Endodermal cell (in vitro differentiated cells): ENCODE measurements at regions not wholly inside any gene's neighbourhood (a gene's known extent, or its start where the extent isn't known, plus 50 kb on each side); places are given as distances from the start of the nearest gene placed in this dataset.

Source experiments
- DNase-seq: peaks from one replicate; pipeline ENCODE4 v3.0.0-alpha.2; 2017
- H3K27ac ChIP-seq: 2 replicates; pipeline ENCODE4 v1.5.1; 2013; ENCODE audit warnings: mild to moderate bottlenecking, low read depth, low read length, moderate library complexity
- H3K27me3 ChIP-seq: 2 replicates; pipeline ENCODE4 v1.6.1; 2013; ENCODE audit warnings: mild to moderate bottlenecking, low read length, moderate library complexity; ENCODE audit not compliant: insufficient read depth, control insufficient read depth, poor library complexity, severe bottlenecking
- H3K36me3 ChIP-seq: 2 replicates; pipeline ENCODE4 v1.7.0; 2013; ENCODE audit warnings: mild to moderate bottlenecking, low read length, moderate library complexity; ENCODE audit not compliant: control insufficient read depth, insufficient read depth
- H3K4me1 ChIP-seq: one replicate; pipeline ENCODE4 v1.7.0; 2013; ENCODE audit warnings: low read length; ENCODE audit not compliant: control insufficient read depth, insufficient read depth
- H3K4me3 ChIP-seq: 2 replicates; pipeline ENCODE4 v1.5.1; 2013; ENCODE audit warnings: mild to moderate bottlenecking, low read length, moderate library complexity
- H3K9ac ChIP-seq: 2 replicates; pipeline ENCODE4 v1.6.1; 2013; ENCODE audit warnings: mild to moderate bottlenecking, low read length, moderate library complexity; ENCODE audit not compliant: poor library complexity, severe bottlenecking; ENCODE audit errors: extremely low read depth
- H3K9me3 ChIP-seq: 2 replicates; pipeline ENCODE4 v1.6.1; 2013; ENCODE audit warnings: mild to moderate bottlenecking, low read length, moderate library complexity; ENCODE audit not compliant: control insufficient read depth
- H3K27ac Mint-ChIP-seq: 2 replicates; pipeline ENCODE4 v1.8.0; 2020; ENCODE audit warnings: mixed read lengths
- H3K27me3 Mint-ChIP-seq: 2 replicates; pipeline ENCODE4 v1.8.0; 2021; ENCODE audit warnings: mild to moderate bottlenecking, mixed read lengths; ENCODE audit not compliant: insufficient read depth
- H3K36me3 Mint-ChIP-seq: 2 replicates; pipeline ENCODE4 v1.8.0; 2020; ENCODE audit warnings: low read depth, mixed read lengths
- H3K4me1 Mint-ChIP-seq: 2 replicates; pipeline ENCODE4 v1.8.0; 2020; ENCODE audit warnings: mixed read lengths
- H3K4me3 Mint-ChIP-seq: 2 replicates; pipeline ENCODE4 v1.8.0; 2020; ENCODE audit warnings: mild to moderate bottlenecking, moderate library complexity, mixed read lengths
- H3K9me3 Mint-ChIP-seq: 2 replicates; pipeline ENCODE4 v1.8.0; 2020; ENCODE audit warnings: mild to moderate bottlenecking, mixed read lengths
- WGBS, 2 experiments: methylation state at CpG; one replicate each; pipeline versions ENCODE4 v1.1.5 to v1.1.7; 2013; ENCODE audit warnings: missing lambda C conversion rate in 2 of 2, mixed read lengths in 1 of 2; ENCODE audit not compliant: insufficient coverage in 1 of 2, insufficient read length in 1 of 2; 5-methylcytosine and 5-hydroxymethylcytosine counted together
- TF ChIP-seq, protein P1 (sequence below): fragments of 200-600 bp; sonication (generic); conservative IDR thresholded peaks from 2 replicates; pipeline ENCODE4 v1.5.0; 2021; ENCODE audit warnings: antibody characterized with exemption, mild to moderate bottlenecking

DNA sequence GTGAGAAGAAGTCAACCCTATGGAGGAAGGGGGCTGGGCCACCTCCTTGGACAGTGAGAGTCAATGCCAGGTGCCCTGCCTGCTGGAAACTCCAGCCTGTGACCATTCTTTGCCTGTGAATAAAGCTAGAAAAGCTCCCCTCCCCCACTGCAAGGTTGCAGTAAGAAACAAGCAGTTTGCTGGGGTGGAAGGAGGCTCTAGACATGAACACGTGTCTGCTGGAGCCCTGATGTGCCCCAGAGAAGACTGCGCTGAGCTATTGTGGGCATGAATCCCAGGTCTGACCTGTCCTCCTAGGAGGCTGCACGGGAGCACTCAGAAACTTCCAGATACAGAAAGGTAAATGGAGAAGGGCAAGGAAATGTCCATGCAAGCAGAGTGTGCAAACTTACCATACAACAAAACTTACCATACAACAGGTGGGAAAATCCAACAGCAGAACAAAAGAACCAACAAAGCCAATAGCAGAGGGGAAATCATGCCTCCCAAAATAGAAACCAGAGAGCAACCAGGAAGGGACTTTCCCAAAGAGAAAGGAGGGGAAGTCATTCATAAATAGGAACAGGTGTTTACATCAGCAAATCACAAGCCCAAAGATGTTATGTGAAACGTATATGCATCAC is 278.7 kb downstream of the BCL2 start:
- Mint-ChIP-seq H3K27me3 (peaks cover 2% of the 10 kb centered on the region), H3K9me3 (no peaks in the 10 kb centered on the region), H3K36me3 (no peaks in the 10 kb centered on the region), H3K27ac (no peak overlapping the region), H3K4me3 (no peak overlapping the region), H3K4me1 (no peaks in the 10 kb centered on the region)
- Histone ChIP-seq H3K36me3 (no peaks in the 10 kb centered on the region), H3K4me1 (no peaks in the 10 kb centered on the region), H3K4me3 (no peak overlapping the region), H3K27me3 (no peaks in the 10 kb centered on the region), H3K27ac (no peak overlapping the region), H3K9me3 (no peaks in the 10 kb centered on the region), H3K9ac (no peak overlapping the region)
- WGBS, 2 experiments, result 87% methylated on average over 3 of the region's 4 CpGs; no CpG with 5 or more reads in 1 of the 2 experiments
- DNase-seq, result no peak
- TF ChIP-seq, protein P1, sequence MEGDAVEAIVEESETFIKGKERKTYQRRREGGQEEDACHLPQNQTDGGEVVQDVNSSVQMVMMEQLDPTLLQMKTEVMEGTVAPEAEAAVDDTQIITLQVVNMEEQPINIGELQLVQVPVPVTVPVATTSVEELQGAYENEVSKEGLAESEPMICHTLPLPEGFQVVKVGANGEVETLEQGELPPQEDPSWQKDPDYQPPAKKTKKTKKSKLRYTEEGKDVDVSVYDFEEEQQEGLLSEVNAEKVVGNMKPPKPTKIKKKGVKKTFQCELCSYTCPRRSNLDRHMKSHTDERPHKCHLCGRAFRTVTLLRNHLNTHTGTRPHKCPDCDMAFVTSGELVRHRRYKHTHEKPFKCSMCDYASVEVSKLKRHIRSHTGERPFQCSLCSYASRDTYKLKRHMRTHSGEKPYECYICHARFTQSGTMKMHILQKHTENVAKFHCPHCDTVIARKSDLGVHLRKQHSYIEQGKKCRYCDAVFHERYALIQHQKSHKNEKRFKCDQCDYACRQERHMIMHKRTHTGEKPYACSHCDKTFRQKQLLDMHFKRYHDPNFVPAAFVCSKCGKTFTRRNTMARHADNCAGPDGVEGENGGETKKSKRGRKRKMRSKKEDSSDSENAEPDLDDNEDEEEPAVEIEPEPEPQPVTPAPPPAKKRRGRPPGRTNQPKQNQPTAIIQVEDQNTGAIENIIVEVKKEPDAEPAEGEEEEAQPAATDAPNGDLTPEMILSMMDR, result no peak

DNA sequence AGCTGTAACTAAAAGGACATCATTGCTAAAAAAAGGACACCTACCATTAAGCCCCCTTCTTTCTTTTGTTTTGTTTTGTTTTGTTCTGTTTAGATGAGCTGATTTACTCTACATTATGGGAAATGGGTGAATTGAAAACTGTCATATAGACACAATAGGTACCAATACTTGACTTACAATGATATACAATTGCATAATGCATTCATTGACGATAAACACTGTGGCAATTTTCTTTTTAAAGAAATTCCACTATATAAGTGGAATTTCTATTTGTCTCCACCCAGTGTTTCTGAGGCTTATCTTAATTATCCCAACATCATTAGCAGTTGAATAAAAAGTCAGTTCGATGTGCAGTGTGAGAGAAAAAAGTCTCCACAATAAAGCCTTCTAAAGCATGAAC is 282.1 kb downstream of the BCL2 start:
- no peaks in the 10 kb centered on the region for H3K9me3 ChIP-seq
- no peaks in the 10 kb centered on the region for H3K4me1 ChIP-seq
- Mint-ChIP-seq H3K27me3 (no peaks in the 10 kb centered on the region), H3K4me3 (no peak overlapping the region), H3K9me3 (no peaks in the 10 kb centered on the region), H3K36me3 (no peaks in the 10 kb centered on the region), H3K27ac (no peak overlapping the region), H3K4me1 (no peaks in the 10 kb centered on the region)
- H3K9ac ChIP-seq, result no peak overlapping the region
- TF ChIP-seq, protein P1, result no peak
- no peaks in the 10 kb centered on the region for H3K36me3 ChIP-seq
- 100% methylated on average over 1 to 2 of the region's 2 CpGs for WGBS, 2 experiments
- H3K27ac ChIP-seq, result no peak overlapping the region
- no peak for DNase-seq
- no peaks in the 10 kb centered on the region for H3K27me3 ChIP-seq
- no peak overlapping the region for H3K4me3 ChIP-seq

DNA sequence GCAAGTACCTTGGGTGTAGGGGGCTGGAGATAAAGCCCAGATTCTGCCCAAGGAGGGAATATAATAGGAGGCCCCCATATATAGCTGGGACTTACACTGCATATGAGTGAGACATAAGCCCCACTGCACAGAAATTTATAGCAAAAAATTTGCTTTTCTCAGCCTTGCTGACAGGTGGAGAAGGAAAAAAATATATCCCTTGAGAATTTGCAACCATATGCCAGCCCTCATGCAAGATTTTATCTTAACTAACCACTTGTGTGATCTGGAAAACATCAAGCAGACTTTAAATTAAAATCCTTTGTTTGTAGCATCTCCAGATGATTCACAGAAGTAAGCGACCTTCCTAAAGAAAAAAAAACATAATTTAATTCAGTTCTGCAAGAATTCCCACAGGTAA is 288.2 kb downstream of the BCL2 start:
- Histone ChIP-seq H3K4me3 (no peak overlapping the region), H3K27me3 (no peaks in the 10 kb centered on the region), H3K9me3 (no peaks in the 10 kb centered on the region), H3K4me1 (no peaks in the 10 kb centered on the region), H3K27ac (no peak overlapping the region), H3K36me3 (no peaks in the 10 kb centered on the region), H3K9ac (no peak overlapping the region)
- no peaks in the 10 kb centered on the region for H3K36me3 Mint-ChIP-seq
- no peaks in the 10 kb centered on the region for H3K27me3 Mint-ChIP-seq
- TF ChIP-seq, protein P1, result no peak
- H3K4me1 Mint-ChIP-seq, result no peaks in the 10 kb centered on the region
- H3K4me3 Mint-ChIP-seq, result no peak overlapping the region
- no peaks in the 10 kb centered on the region for H3K9me3 Mint-ChIP-seq
- 100% methylated on average over 1 of the region's 1 CpG; no CpG with 5 or more reads in 1 of the 2 experiments for WGBS, 2 experiments
- DNase-seq, result no peak
- H3K27ac Mint-ChIP-seq, result no peak overlapping the region
